B cell (primary cell): ENCODE measurements at regions not wholly inside any gene's neighbourhood (a gene's known extent, or its start where the extent isn't known, plus 50 kb on each side); places are given as distances from the start of the nearest gene placed in this dataset.

ENCODE experiments used
- ATAC-seq: fragments of 200-7000 bp; cut with Tn5 transposase; one replicate; pipeline ENCODE4 v1.10.0; 2021; ENCODE audit warnings: low read depth, mild to moderate bottlenecking, moderate number of reproducible peaks, moderate library complexity
- CTCF ChIA-PET: fragments of 350-600 bp; sonication (Branson Sonifier 250); formaldehyde crosslinking; loops from one replicate; lab custom pipeline; 2021; ENCODE audit warnings: antibody characterized with exemption, inconsistent platforms; lab: Charles Lee
- POLR2A ChIA-PET: fragments of 350-600 bp; sonication (Branson Sonifier 250); formaldehyde crosslinking; loops from one replicate; lab custom pipeline; 2021; ENCODE audit warnings: antibody characterized with exemption; lab: Charles Lee
- DNase-seq: peaks from one replicate; pipeline ENCODE4 v3.0.0; 2013
- H2AFZ ChIP-seq: 2 replicates; pipeline ENCODE4 v1.6.1; 2012; ENCODE audit warnings: mild to moderate bottlenecking, low read depth, low read length; ENCODE audit not compliant: insufficient read depth, poor library complexity, severe bottlenecking
- H3K27ac ChIP-seq, 2 donors: 1 replicate in 1 of 2; 2 replicates in 1 of 2; pipeline ENCODE4 v1.5.1; 2012 to 2013; ENCODE audit warnings: low read length in 2 of 2, mild to moderate bottlenecking in 2 of 2, moderate library complexity in 1 of 2
- H3K27me3 ChIP-seq, 4 experiments: fragments of 200-600 bp in 1 of 4; sonication (generic) in 1 of 4; replicated peaks in 1 of 4; 1 replicate in 2 of 4; 2 replicates in 2 of 4; pipeline versions ENCODE4 v1.6.1 to v1.7.0; 2013 to 2016; ENCODE audit warnings: low read length in 3 of 4, mild to moderate bottlenecking in 2 of 4, mixed read lengths in 1 of 4, moderate library complexity in 1 of 4; ENCODE audit not compliant: insufficient read depth in 4 of 4, control insufficient read depth in 3 of 4; ENCODE audit errors: control extremely low read depth in 1 of 4
- H3K36me3 ChIP-seq, 2 experiments: replicated peaks in 1 of 2; 1 replicate in 1 of 2; 2 replicates in 1 of 2; pipeline versions ENCODE4 v1.6.1 to v1.7.1; 2013; ENCODE audit warnings: low read length in 1 of 2; ENCODE audit not compliant: insufficient read depth in 2 of 2, control insufficient read depth in 1 of 2; ENCODE audit errors: control extremely low read depth in 1 of 2, extremely low read depth in 1 of 2
- H3K4me1 ChIP-seq, 2 donors: fragments of 200-600 bp in 1 of 2; sonication (generic) in 1 of 2; 1 replicate in 1 of 2; 2 replicates in 1 of 2; pipeline versions ENCODE4 v1.5.1 to v1.6.1; 2013 to 2017; ENCODE audit warnings: low read length in 2 of 2; ENCODE audit not compliant: control insufficient read depth in 2 of 2, insufficient read depth in 2 of 2
- H3K4me2 ChIP-seq: replicated peaks from 2 replicates; pipeline ENCODE3; 2012; ENCODE audit warnings: mild to moderate bottlenecking, low read depth, low read length; ENCODE audit not compliant: poor library complexity, severe bottlenecking
- H3K4me3 ChIP-seq, 5 experiments: fragments of 200-600 bp in 1 of 5; sonication (generic) in 1 of 5; 1 replicate in 3 of 5; 2 replicates in 2 of 5; pipeline versions ENCODE4 v1.5.1 to v1.7.0; 2011 to 2016; ENCODE audit warnings: low read length in 4 of 5, mild to moderate bottlenecking in 4 of 5, low read depth in 2 of 5, control low read depth in 1 of 5, moderate library complexity in 1 of 5; ENCODE audit not compliant: insufficient read depth in 1 of 5; ENCODE audit errors: control extremely low read depth in 1 of 5, extremely low read depth in 1 of 5
- H3K79me2 ChIP-seq: fragments of 200-600 bp; sonication (generic); one replicate; pipeline ENCODE4 v1.6.0; 2016; ENCODE audit warnings: low read length; ENCODE audit not compliant: control insufficient read depth, insufficient read depth
- H3K9ac ChIP-seq: fragments of 200-600 bp; sonication (generic); 2 replicates; pipeline ENCODE4 v1.6.1; 2017; ENCODE audit warnings: mild to moderate bottlenecking, low read length, moderate library complexity
- H3K9me3 ChIP-seq, 3 donors: one replicate each; pipeline versions ENCODE4 v1.6.1 to v1.7.1; 2013; ENCODE audit warnings: low read length in 2 of 3; ENCODE audit not compliant: control insufficient read depth in 2 of 3, insufficient read depth in 1 of 3; ENCODE audit errors: control extremely low read depth in 1 of 3
- H4K20me1 ChIP-seq: 2 replicates; pipeline ENCODE4 v1.6.0; 2012; ENCODE audit warnings: mild to moderate bottlenecking, low read length; ENCODE audit not compliant: insufficient read depth, control insufficient read depth, poor library complexity, severe bottlenecking
- H3K27ac Mint-ChIP-seq: one replicate; pipeline ENCODE4 v1.8.0; 2021; ENCODE audit warnings: mixed read lengths
- H3K27me3 Mint-ChIP-seq: one replicate; pipeline ENCODE4 v1.8.0; 2021; ENCODE audit warnings: mixed read lengths
- H3K4me1 Mint-ChIP-seq: one replicate; pipeline ENCODE4 v1.8.0; 2021; ENCODE audit warnings: mixed read lengths
- H3K4me3 Mint-ChIP-seq: one replicate; pipeline ENCODE4 v1.8.0; 2021; ENCODE audit warnings: mixed read lengths
- H3K9me3 Mint-ChIP-seq: one replicate; pipeline ENCODE4 v1.8.0; 2022; ENCODE audit warnings: mixed read lengths; ENCODE audit not compliant: insufficient read depth
- EZH2 ChIP-seq: IDR thresholded peaks from 2 replicates; pipeline ENCODE4 v1.6.1; 2012; ENCODE audit warnings: borderline replicate concordance, low read depth, mild to moderate bottlenecking, moderate library complexity, low read length; ENCODE audit not compliant: insufficient read depth, poor library complexity, severe bottlenecking
- WGBS: methylation state at CpG from one replicate; pipeline ENCODE4 v1.1.5; 2013; ENCODE audit warnings: missing lambda C conversion rate; ENCODE audit not compliant: insufficient coverage; 5-methylcytosine and 5-hydroxymethylcytosine counted together
- intact Hi-C: fragments of 100-400 bp; cut with micrococcal nuclease; formaldehyde crosslinking; loops from one replicate; pipeline ENCODE4 v1.10.0; 2022
- TF ChIP-seq, protein P1 (sequence below): fragments of 200-600 bp; IDR thresholded peaks from one replicate; pipeline ENCODE4 v1.8.0; 2022; ENCODE audit warnings: antibody characterized with exemption, mild to moderate bottlenecking

DNA sequence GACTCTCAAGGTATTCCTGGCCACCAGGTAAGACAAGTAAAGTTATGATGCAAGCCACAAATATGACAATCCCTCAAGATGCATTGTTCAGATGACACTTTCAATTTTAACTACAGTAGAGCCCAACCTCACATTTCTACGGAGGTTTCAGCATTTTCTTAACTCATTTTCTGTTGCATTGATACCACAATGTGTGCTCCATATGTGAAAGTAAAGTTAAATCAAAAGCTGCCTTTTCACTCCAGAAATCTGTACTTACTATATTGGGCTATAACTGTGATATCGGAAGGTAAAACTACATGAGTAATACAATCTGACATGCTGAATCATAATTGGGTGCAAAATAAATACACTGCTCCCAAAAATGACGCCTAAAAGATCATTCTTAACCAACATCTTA is 333.6 kb upstream of the MEF2C start:
- H3K4me1 Mint-ChIP-seq = no peaks in the 10 kb centered on the region
- WGBS = no CpG with 5 or more reads among the region's 3 CpGs
- Histone ChIP-seq H3K4me2 (no peak overlapping the region), H3K9me3 (peaks cover 0 to 8% (median 0%) of the 10 kb centered on the region in 3 donors), H4K20me1 (no peaks in the 10 kb centered on the region), H3K27ac (no peak overlapping the region), H3K27me3 (no peaks in the 10 kb centered on the region), H3K79me2 (no peaks in the 10 kb centered on the region), H3K4me3 (no peak overlapping the region), H3K9ac (no peak overlapping the region), H2AFZ (no peak overlapping the region), H3K4me1 (no peaks in the 10 kb centered on the region), H3K36me3 (no peaks in the 10 kb centered on the region)
- ChIA-PET POLR2A (no interaction called here), CTCF (no interaction called here)
- no peak overlapping the region for H3K27ac Mint-ChIP-seq
- H3K4me3 Mint-ChIP-seq = no peak overlapping the region
- no peak for DNase-seq
- intact Hi-C loops = no loop called here
- TF ChIP-seq, protein P1, sequence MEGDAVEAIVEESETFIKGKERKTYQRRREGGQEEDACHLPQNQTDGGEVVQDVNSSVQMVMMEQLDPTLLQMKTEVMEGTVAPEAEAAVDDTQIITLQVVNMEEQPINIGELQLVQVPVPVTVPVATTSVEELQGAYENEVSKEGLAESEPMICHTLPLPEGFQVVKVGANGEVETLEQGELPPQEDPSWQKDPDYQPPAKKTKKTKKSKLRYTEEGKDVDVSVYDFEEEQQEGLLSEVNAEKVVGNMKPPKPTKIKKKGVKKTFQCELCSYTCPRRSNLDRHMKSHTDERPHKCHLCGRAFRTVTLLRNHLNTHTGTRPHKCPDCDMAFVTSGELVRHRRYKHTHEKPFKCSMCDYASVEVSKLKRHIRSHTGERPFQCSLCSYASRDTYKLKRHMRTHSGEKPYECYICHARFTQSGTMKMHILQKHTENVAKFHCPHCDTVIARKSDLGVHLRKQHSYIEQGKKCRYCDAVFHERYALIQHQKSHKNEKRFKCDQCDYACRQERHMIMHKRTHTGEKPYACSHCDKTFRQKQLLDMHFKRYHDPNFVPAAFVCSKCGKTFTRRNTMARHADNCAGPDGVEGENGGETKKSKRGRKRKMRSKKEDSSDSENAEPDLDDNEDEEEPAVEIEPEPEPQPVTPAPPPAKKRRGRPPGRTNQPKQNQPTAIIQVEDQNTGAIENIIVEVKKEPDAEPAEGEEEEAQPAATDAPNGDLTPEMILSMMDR = no peak
- TF ChIP-seq EZH2 = no peak
- H3K9me3 Mint-ChIP-seq = no peaks in the 10 kb centered on the region
- no peaks in the 10 kb centered on the region for H3K27me3 Mint-ChIP-seq
- ATAC-seq = no peak

DNA sequence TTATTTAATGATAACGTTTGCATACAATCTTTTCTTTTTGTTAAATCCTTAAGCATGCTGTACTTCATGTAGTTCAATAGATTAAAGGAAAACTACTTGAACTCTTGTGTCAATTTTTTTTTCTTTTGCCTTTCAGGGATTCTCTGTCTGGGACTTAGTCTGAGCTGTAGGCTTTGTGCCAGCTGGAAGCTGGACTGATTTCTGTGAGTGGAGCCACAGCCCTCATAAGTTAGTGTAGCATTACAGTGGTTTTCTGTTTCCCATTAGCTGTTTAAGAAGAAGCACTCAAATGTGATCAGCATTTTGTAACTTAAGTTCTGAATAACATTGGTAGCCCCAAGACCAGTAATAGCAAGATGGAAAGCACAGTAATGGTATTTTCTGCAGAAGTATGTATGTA is 330.6 kb upstream of the MEF2C start:
- no peak for ATAC-seq
- Histone ChIP-seq H3K9ac (no peak overlapping the region), H3K4me1 (no peaks in the 10 kb centered on the region), H3K36me3 (no peaks in the 10 kb centered on the region), H3K4me2 (no peak overlapping the region), H3K27me3 (no peaks in the 10 kb centered on the region), H4K20me1 (no peaks in the 10 kb centered on the region), H3K27ac (no peak overlapping the region), H3K79me2 (no peaks in the 10 kb centered on the region), H3K9me3 (no peaks in the 10 kb centered on the region), H2AFZ (no peak overlapping the region), H3K4me3 (no peak overlapping the region)
- no peak overlapping the region for H3K4me3 Mint-ChIP-seq
- intact Hi-C loops = no loop called here
- ChIA-PET POLR2A (no interaction called here), CTCF (interaction anchor here (1.1 kb wide), 1 partner anchor 59 kb away, joined by 4 read pairs; no protein-coding TSS in a partner anchor)
- peaks cover 2% of the 10 kb centered on the region for H3K9me3 Mint-ChIP-seq
- no peak overlapping the region for H3K27ac Mint-ChIP-seq
- DNase-seq = no peak
- no peak for TF ChIP-seq EZH2
- TF ChIP-seq, protein P1 = no peak
- no peaks in the 10 kb centered on the region for H3K27me3 Mint-ChIP-seq
- H3K4me1 Mint-ChIP-seq = no peaks in the 10 kb centered on the region
- WGBS = no CpG with 5 or more reads among the region's 1 CpG
